Gastroesophageal sphincter (tissue), 3 donors: ENCODE measurements at regions not wholly inside any gene's neighbourhood (a gene's known extent, or its start where the extent isn't known, plus 50 kb on each side); places are given as distances from the start of the nearest gene placed in this dataset.

ENCODE experiments used
- CTCF ChIP-seq, 4 experiments: fragments of 200-600 bp in 2 of 4; fragments of 450-650 bp in 2 of 4; sonication (generic) in 1 of 4; IDR thresholded peaks; one replicate each; pipeline ENCODE4 v1.5.1; 2017 to 2019; ENCODE audit warnings: antibody characterized with exemption in 4 of 4, mild to moderate bottlenecking in 2 of 4, moderate library complexity in 2 of 4
- POLR2A ChIP-seq, 2 donors: fragments of 450-650 bp; IDR thresholded peaks; one replicate each; pipeline ENCODE4 v1.6.1; 2017; ENCODE audit warnings: antibody characterized with exemption in 2 of 2, mild to moderate bottlenecking in 2 of 2, moderate library complexity in 1 of 2
- POLR2AphosphoS5 ChIP-seq: sonication (generic); formaldehyde crosslinking; IDR thresholded peaks from one replicate; pipeline ENCODE4 v1.6.1; 2017; ENCODE audit warnings: antibody characterized with exemption

GRCh38 chr7:16345979-16346958 is 75.1 kb downstream of the CRPPA start:
- TF ChIP-seq CTCF (IDR thresholded peaks at IDR 0.05) (no peak), POLR2A (IDR thresholded peaks at IDR 0.05) (no peak), POLR2AphosphoS5 (no peak)
